ENCODE measurements at regions not wholly inside any gene's neighbourhood (a gene's known extent, or its start where the extent isn't known, plus 50 kb on each side); places are given as distances from the start of the nearest gene placed in this dataset.

DNA sequence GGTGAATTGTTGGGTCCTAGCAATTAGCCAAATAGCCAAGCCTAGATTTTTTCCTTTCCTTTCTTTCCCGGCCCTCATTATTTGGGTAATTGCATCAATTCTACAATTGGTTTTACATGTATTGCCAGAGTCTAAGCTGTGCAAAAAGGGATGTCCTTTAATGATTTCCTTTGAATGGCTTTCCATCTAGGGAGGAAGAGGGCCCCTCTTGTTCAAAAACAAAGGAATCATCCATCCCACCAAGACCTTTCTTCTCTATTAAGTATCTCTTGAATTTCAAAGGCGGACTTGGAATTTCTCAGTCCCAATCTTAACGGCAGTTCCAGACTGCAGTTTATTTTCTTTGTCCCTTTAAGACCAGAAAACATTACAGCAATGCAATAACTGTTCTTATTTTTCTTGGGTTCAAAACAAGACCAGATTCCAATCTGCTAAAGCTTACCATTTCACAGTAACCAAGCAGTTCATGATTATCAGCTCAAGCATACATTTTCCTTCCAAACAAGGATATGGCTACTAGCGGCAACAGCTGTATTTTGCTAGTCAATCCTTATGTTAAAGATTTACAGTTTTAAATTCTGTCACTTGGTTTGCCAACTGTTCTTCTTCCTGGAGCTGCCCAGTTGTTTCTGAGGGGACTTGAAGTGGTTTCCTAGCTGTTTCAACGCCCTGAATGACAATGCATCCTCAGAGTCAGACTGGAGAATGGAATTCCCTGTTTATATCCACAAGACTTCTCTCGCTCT is 91.4 kb upstream of the LRIG1 start:
- TF ChIP-seq, protein P1, sequence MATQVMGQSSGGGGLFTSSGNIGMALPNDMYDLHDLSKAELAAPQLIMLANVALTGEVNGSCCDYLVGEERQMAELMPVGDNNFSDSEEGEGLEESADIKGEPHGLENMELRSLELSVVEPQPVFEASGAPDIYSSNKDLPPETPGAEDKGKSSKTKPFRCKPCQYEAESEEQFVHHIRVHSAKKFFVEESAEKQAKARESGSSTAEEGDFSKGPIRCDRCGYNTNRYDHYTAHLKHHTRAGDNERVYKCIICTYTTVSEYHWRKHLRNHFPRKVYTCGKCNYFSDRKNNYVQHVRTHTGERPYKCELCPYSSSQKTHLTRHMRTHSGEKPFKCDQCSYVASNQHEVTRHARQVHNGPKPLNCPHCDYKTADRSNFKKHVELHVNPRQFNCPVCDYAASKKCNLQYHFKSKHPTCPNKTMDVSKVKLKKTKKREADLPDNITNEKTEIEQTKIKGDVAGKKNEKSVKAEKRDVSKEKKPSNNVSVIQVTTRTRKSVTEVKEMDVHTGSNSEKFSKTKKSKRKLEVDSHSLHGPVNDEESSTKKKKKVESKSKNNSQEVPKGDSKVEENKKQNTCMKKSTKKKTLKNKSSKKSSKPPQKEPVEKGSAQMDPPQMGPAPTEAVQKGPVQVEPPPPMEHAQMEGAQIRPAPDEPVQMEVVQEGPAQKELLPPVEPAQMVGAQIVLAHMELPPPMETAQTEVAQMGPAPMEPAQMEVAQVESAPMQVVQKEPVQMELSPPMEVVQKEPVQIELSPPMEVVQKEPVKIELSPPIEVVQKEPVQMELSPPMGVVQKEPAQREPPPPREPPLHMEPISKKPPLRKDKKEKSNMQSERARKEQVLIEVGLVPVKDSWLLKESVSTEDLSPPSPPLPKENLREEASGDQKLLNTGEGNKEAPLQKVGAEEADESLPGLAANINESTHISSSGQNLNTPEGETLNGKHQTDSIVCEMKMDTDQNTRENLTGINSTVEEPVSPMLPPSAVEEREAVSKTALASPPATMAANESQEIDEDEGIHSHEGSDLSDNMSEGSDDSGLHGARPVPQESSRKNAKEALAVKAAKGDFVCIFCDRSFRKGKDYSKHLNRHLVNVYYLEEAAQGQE (IDR thresholded peaks at IDR 0.05), result no peak
- TF ChIP-seq, protein P2, sequence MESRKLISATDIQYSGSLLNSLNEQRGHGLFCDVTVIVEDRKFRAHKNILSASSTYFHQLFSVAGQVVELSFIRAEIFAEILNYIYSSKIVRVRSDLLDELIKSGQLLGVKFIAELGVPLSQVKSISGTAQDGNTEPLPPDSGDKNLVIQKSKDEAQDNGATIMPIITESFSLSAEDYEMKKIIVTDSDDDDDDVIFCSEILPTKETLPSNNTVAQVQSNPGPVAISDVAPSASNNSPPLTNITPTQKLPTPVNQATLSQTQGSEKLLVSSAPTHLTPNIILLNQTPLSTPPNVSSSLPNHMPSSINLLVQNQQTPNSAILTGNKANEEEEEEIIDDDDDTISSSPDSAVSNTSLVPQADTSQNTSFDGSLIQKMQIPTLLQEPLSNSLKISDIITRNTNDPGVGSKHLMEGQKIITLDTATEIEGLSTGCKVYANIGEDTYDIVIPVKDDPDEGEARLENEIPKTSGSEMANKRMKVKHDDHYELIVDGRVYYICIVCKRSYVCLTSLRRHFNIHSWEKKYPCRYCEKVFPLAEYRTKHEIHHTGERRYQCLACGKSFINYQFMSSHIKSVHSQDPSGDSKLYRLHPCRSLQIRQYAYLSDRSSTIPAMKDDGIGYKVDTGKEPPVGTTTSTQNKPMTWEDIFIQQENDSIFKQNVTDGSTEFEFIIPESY (IDR thresholded peaks at IDR 0.05), result no peak
- TF ChIP-seq GABPA (IDR thresholded peaks at IDR 0.05 in 1 of 2, conservative IDR thresholded peaks at IDR 0.05 in 1 of 2) (no peak), FOXA2 (IDR thresholded peaks at IDR 0.05) (no peak), NR2F2 (IDR thresholded peaks at IDR 0.05) (no peak), YY1 (IDR thresholded peaks at IDR 0.05) (no peak), FOXA1 (IDR thresholded peaks at IDR 0.05) (no peak), JUND (IDR thresholded peaks at IDR 0.05) (no peak), SP1 (IDR thresholded peaks at IDR 0.05) (no peak), HNF4G (IDR thresholded peaks at IDR 0.05) (no peak)
- TF ChIP-seq, protein P3, sequence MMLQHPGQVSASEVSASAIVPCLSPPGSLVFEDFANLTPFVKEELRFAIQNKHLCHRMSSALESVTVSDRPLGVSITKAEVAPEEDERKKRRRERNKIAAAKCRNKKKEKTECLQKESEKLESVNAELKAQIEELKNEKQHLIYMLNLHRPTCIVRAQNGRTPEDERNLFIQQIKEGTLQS (IDR thresholded peaks at IDR 0.05), result no peak
- TF ChIP-seq, protein P4, sequence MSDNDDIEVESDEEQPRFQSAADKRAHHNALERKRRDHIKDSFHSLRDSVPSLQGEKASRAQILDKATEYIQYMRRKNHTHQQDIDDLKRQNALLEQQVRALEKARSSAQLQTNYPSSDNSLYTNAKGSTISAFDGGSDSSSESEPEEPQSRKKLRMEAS (IDR thresholded peaks at IDR 0.05), result no peak
- TF ChIP-seq, protein P5, sequence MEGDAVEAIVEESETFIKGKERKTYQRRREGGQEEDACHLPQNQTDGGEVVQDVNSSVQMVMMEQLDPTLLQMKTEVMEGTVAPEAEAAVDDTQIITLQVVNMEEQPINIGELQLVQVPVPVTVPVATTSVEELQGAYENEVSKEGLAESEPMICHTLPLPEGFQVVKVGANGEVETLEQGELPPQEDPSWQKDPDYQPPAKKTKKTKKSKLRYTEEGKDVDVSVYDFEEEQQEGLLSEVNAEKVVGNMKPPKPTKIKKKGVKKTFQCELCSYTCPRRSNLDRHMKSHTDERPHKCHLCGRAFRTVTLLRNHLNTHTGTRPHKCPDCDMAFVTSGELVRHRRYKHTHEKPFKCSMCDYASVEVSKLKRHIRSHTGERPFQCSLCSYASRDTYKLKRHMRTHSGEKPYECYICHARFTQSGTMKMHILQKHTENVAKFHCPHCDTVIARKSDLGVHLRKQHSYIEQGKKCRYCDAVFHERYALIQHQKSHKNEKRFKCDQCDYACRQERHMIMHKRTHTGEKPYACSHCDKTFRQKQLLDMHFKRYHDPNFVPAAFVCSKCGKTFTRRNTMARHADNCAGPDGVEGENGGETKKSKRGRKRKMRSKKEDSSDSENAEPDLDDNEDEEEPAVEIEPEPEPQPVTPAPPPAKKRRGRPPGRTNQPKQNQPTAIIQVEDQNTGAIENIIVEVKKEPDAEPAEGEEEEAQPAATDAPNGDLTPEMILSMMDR (IDR thresholded peaks at IDR 0.05; ENCODE audit: low read depth, low read length, missing input control), result no peak
- no peaks in the 10 kb centered on the region for H3K27me3 ChIP-seq (ENCODE audit: control insufficient read depth in 4 of 4, insufficient read depth in 4 of 4, low read length in 3 of 4)
- H3K4me3 ChIP-seq (ENCODE audit: low read depth in 1 of 3, low read length in 3 of 3), result no peak overlapping the region
- no peaks in the 10 kb centered on the region for H3K36me3 ChIP-seq (ENCODE audit: control insufficient read depth in 4 of 4, insufficient read depth in 3 of 4, low read depth in 1 of 4, low read length in 3 of 4)
- H3K27ac ChIP-seq (ENCODE audit: low read depth in 1 of 2, low read length in 2 of 2), result no peak overlapping the region
- no peaks in the 10 kb centered on the region for H3K9me3 ChIP-seq (ENCODE audit: control insufficient read depth in 4 of 4, low read length in 3 of 4)
- DNase-seq (ENCODE audit: low spot score), result no peak
- WGBS, result 84% methylated on average over 6 of the region's 6 CpGs
- peaks cover 0 to 7% (median 5%) of the 10 kb centered on the region in 4 donors for H3K4me1 ChIP-seq (ENCODE audit: control insufficient read depth in 4 of 4, insufficient read depth in 4 of 4, low read length in 3 of 4)
- no peak overlapping the region for H3K9ac ChIP-seq (ENCODE audit: low read depth in 1 of 2, low read length in 2 of 2)

All from liver (tissue), 8 donors.